ENCODE measurements at regions not wholly inside any gene's neighbourhood (a gene's known extent, or its start where the extent isn't known, plus 50 kb on each side); places are given as distances from the start of the nearest gene placed in this dataset.

GRCh38 chr13:59474696-59475095, 689.0 kb downstream of the DIAPH3 start:
- no peak for TF ChIP-seq CTCF (conservative IDR thresholded peaks at IDR 0.05)
- no peak overlapping the region for H3K4me3 Mint-ChIP-seq
- DNase-seq (ENCODE audit: low read depth, low spot score) = no peak
- no peaks in the 10 kb centered on the region for H3K36me3 Mint-ChIP-seq (ENCODE audit: low read depth)
- H3K27me3 Mint-ChIP-seq (ENCODE audit: low read depth) = peaks cover 4% of the 10 kb centered on the region
- no peaks in the 10 kb centered on the region for H3K4me1 Mint-ChIP-seq
- no peak overlapping the region for H3K27ac Mint-ChIP-seq (ENCODE audit: unreplicated experiment)
- peaks cover 4% of the 10 kb centered on the region for H3K9me3 Mint-ChIP-seq

GRCh38 chr13:59475911-59476310, 687.8 kb downstream of the DIAPH3 start:
- Mint-ChIP-seq H3K27me3 (ENCODE audit: low read depth) (peaks cover 4% of the 10 kb centered on the region), H3K9me3 (peaks cover 4% of the 10 kb centered on the region), H3K4me1 (peaks cover 6% of the 10 kb centered on the region), H3K4me3 (no peak overlapping the region), H3K36me3 (ENCODE audit: low read depth) (no peaks in the 10 kb centered on the region), H3K27ac (ENCODE audit: unreplicated experiment) (no peak overlapping the region)
- no peak for TF ChIP-seq CTCF (conservative IDR thresholded peaks at IDR 0.05)
- no peak for DNase-seq (ENCODE audit: low read depth, low spot score)

- peaks cover 4% of the 10 kb centered on the region for H3K9me3 Mint-ChIP-seq
- TF ChIP-seq CTCF (conservative IDR thresholded peaks at IDR 0.05) = no peak
- H3K27ac Mint-ChIP-seq (ENCODE audit: unreplicated experiment) = no peak overlapping the region
- no peaks in the 10 kb centered on the region for H3K36me3 Mint-ChIP-seq (ENCODE audit: low read depth)
- no peak for DNase-seq (ENCODE audit: low read depth, low spot score)
- no peak overlapping the region for H3K4me3 Mint-ChIP-seq
- peaks cover 4% of the 10 kb centered on the region for H3K27me3 Mint-ChIP-seq (ENCODE audit: low read depth)
- H3K4me1 Mint-ChIP-seq = peaks cover 7% of the 10 kb centered on the region
Measured at GRCh38 chr13:59476366-59476765, 687.4 kb downstream of the DIAPH3 start.

- Mint-ChIP-seq H3K4me1 (peaks cover 7% of the 10 kb centered on the region), H3K36me3 (ENCODE audit: low read depth) (no peaks in the 10 kb centered on the region), H3K27me3 (ENCODE audit: low read depth) (peaks cover 4% of the 10 kb centered on the region), H3K9me3 (peaks cover 4% of the 10 kb centered on the region), H3K27ac (ENCODE audit: unreplicated experiment) (no peak overlapping the region), H3K4me3 (no peak overlapping the region)
- TF ChIP-seq CTCF (conservative IDR thresholded peaks at IDR 0.05) = peak; percentile 38
- no peak for DNase-seq (ENCODE audit: low read depth, low spot score)
Measured at GRCh38 chr13:59477011-59477410, 686.7 kb downstream of the DIAPH3 start.

GRCh38 chr13:59478908-59479307, 684.8 kb downstream of the DIAPH3 start:
- no peak for TF ChIP-seq CTCF (conservative IDR thresholded peaks at IDR 0.05)
- Mint-ChIP-seq H3K36me3 (ENCODE audit: low read depth) (no peaks in the 10 kb centered on the region), H3K9me3 (no peaks in the 10 kb centered on the region), H3K4me1 (peaks cover 10% of the 10 kb centered on the region), H3K4me3 (no peak overlapping the region), H3K27ac (ENCODE audit: unreplicated experiment) (no peak overlapping the region), H3K27me3 (ENCODE audit: low read depth) (peaks cover 3% of the 10 kb centered on the region)
- no peak for DNase-seq (ENCODE audit: low read depth, low spot score)

GRCh38 chr13:59479629-59480028, 684.1 kb downstream of the DIAPH3 start:
- no peaks in the 10 kb centered on the region for H3K36me3 Mint-ChIP-seq (ENCODE audit: low read depth)
- DNase-seq (ENCODE audit: low read depth, low spot score) = no peak
- H3K27ac Mint-ChIP-seq (ENCODE audit: unreplicated experiment) = no peak overlapping the region
- H3K27me3 Mint-ChIP-seq (ENCODE audit: low read depth) = peaks cover 3% of the 10 kb centered on the region
- no peak for TF ChIP-seq CTCF (conservative IDR thresholded peaks at IDR 0.05)
- H3K4me3 Mint-ChIP-seq = no peak overlapping the region
- H3K9me3 Mint-ChIP-seq = no peaks in the 10 kb centered on the region
- peaks cover 10% of the 10 kb centered on the region for H3K4me1 Mint-ChIP-seq
